DMS53 treated with DMSO at 0.1 percent for 48 hours (cell line): ENCODE measurements at regions not wholly inside any gene's neighbourhood (a gene's known extent, or its start where the extent isn't known, plus 50 kb on each side); places are given as distances from the start of the nearest gene placed in this dataset.
"Not testable (repeated sequence)": the region's sequence is repeated elsewhere in the genome, so short reads cannot be mapped to it uniquely, and the experiment has no call there.

Source experiments
- DNase-seq: peaks from one replicate; lab custom pipeline; 2025; ENCODE audit not compliant: unreplicated experiment; lab: John Stamatoyannopoulos, UW

GRCh38 chr11:11722246-11722645 is 100.4 kb upstream of the GALNT18 start:
- DNase-seq = no peak

GRCh38 chr11:11718511-11718910 is 96.7 kb upstream of the GALNT18 start:
- no peak for DNase-seq

DNA sequence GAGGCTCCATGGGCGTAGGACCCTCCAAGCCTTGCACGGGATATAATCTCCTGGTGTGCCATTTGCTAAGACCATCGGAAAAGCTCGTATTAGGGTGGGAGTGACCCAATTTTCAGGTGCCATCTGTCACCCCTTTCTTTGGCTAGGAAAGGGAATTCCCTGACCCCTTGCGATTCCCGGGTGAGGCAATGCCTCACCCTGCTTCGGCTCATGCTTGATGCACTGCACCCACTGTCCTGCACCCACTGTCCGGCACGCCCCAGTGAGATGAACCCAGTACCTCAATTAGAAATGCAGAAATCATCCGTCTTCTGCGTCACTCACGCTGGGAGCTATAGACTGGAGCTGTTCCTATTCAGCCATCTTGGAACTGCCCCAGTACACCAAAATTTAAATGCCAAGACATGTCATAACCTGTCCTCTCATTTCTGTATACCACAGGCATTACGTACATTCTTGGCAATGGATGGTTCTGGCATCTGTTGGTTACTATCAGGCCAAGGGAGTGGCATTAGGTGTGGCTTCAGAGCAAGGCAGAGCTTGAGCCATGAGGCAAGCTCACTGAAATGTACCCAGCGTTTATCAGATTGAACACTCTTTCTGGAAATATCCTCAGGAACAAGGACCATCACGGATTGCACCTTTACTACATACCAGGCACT is 95.4 kb upstream of the GALNT18 start:
- no peak for DNase-seq

DNA sequence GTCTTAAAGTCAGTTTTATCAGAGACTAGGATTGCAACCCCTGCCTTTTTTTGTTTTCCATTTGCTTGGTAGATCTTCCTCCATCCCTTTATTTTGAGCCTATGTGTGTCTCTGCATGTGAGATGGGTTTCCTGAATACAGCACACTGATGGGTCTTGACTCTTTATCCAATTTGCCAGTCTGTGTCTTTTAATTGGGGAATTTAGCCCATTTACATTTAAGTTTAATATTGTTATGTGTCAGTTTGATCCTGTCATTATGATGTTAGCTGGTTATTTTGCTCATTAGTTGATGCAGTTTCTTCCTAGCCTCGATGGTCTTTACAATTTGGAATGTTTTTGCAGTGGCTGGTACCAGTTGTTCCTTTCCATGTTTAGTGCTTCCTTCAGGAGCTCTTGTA is 93.3 kb upstream of the GALNT18 start:
- DNase-seq = not testable (repeated sequence)

GRCh38 chr11:11710556-11710955 is 88.8 kb upstream of the GALNT18 start:
- DNase-seq = no peak

- DNase-seq = peak; percentile 52
Observed at GRCh38 chr11:11709447-11710239, 87.8 kb upstream of the GALNT18 start.

- DNase-seq = no peak
Observed at GRCh38 chr11:11708256-11708655, 86.5 kb upstream of the GALNT18 start.

DNA sequence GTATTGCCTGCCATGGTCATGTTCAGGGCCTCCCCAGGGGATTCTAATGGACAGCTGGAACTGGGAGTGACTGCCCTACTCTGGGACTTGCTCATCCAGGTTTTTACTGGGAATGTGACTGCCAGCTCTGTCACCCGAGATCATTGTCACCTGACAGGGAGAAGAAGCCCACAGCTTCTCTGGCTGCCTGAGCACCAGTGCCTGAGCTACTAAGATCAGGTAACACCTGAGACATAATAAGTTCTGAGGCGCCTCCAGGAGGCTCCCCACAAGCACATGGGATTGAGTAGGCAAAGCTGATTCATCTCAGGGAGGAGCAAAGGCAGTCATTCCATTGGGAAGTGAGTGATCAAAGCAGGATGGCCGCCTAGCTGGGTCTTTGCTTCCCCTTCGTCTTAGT is 84.2 kb upstream of the GALNT18 start:
- no peak for DNase-seq

DNA sequence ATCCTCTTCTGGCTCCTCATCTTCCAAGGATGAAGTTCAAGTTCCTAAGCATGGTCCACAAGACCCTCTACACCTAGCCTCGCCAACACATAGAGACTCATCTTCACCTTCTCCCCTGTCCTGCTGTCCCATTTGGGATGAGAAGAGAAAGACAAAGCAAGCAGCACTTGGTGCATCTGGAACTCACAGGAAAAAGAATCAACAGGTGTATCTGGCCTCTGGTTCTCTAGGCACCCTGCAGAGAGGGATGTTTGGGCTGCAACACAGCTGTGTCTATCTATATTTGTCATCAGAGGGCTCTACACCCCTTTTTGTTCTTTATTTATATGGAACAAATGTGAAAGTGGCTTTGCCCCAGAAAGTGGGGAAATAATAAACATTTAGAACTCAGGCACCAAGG is 82.1 kb upstream of the GALNT18 start:
- DNase-seq = no peak

DNA sequence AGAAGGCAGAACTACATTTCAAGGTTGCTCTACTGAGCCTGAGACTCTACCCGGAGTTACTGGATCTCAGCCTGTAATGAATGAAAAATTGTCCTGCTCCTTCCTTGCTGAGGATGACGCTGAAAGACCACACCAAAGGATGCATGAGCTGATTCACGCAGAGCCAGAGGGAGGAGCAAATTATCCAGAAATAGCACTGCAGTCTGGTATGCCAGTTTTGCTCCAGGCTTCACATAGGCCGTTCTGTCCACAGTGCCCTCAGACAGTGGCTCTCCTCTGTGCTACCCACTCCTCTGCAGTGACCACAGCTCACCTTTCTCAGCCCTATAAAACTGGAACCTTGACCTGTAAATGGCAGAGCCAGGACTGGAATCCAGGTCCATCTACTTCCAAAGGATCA is 79.3 kb upstream of the GALNT18 start:
- no peak for DNase-seq

- DNase-seq = no peak
Observed at GRCh38 chr11:11697796-11698195, 76.0 kb upstream of the GALNT18 start.

DNA sequence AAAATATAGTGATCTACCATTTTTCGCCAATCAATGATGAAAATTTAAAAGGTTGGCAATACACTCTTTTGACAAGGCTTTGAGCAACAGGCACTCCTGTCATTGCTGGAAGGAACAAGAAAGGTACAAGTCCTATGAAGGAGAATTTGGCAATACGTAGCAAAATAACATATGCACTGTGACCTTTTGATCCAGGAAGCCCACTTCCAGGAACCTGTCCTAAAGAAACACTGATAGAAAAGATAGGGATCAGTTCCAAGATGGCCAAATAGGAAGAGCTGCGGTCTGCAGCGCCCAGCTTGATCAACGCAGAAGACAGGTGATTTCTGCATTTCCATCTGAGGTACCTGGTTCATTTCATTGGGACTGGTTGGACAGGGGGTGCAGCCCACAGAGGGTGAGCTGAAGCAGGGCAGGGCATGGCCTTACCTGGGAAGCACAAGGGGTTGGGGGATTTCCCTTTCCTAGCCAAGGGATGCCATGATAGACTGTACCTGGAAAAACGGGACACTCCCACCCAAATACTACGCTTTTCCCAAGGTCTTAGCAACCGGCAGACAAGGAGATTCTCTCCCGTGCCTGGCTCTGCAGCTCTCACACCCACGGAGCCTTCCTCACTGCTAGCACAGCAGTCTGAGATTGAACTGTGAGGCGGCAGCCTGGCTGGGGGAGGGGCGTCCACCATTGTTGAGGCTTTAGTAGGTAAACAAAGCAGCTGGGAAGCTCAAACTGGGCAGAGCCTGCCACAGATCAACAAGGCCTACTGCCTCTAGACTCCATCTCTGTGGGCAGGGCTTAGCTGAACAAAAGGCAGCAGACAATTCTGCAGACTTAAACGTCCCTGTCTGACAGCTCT is 69.7 kb upstream of the GALNT18 start:
- DNase-seq = peak; percentile 84

DNA sequence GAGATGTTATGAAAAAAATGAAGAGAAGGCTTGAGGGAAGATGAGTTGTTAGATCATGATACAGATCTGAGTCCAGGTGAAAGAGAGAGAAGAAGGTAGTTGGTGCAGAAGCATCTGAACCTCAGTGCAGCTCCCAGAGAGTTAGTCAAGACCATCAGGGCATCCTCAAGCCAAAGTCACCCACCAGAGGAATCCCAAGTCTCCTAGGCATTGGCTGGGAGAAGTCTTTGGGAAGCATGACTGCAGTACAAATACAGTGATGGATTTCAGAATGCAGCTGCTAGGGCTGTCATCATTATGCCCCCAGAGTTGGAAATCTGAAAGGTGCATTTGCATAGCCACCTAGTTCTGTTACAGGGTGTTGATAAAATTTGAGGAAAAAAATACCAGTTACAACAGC is 59.7 kb upstream of the GALNT18 start:
- DNase-seq = no peak

- DNase-seq = no peak
Observed at GRCh38 chr11:11677672-11678356, 56.0 kb upstream of the GALNT18 start.

GRCh38 chr11:11675671-11676181 is 53.9 kb upstream of the GALNT18 start:
- no peak for DNase-seq

DNA sequence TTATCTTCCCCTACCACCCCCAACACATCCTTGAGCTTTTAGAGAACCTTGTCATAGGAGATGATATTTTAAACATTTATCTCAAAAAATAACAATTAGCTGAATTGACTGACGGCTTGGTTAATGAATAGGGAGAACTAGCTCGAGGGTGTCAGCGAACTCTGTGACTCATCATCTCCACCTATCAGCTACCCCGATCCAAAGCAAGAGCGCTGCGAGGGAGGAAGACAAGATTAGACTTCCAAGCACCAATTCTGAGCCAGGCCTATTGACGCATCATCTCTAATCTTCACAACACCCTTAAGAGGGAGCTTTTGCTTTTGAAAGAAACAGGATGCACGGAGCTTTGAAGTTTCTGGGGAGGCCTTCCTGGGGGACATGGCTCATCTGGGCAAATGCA is 51.0 kb upstream of the GALNT18 start:
- no peak for DNase-seq

- DNase-seq = no peak
Observed at GRCh38 chr11:11672101-11672500, 50.3 kb upstream of the GALNT18 start.
